ENCODE measurements at regions not wholly inside any gene's neighbourhood (a gene's known extent, or its start where the extent isn't known, plus 50 kb on each side); places are given as distances from the start of the nearest gene placed in this dataset.

GRCh38 chr10:78473006-78473405 lies 439.3 kb downstream of the RPS24 start:
- ChIA-PET CTCF (interaction anchor here (1.4 to 2.3 kb wide), 4 partner anchors 151 to 426 kb away, joined by 4 to 11 read pairs (median 10); no protein-coding TSS in a partner anchor), POLR2A (interaction anchor here (1.2 to 2.9 kb wide), 5 partner anchors 38 to 501 kb away, joined by 3 to 25 read pairs (median 6); no protein-coding TSS in a partner anchor)
- Histone ChIP-seq H4K20me1 (ENCODE audit: insufficient read depth) (no peaks in the 10 kb centered on the region), H3K27ac (ENCODE audit: low read depth in 2 of 2, low read length in 1 of 2) (peak overlapping the region in 1 of 2 experiments; percentile 100; a peak in 2 of 4 replicates), H2AFZ (ENCODE audit: low read depth) (no peak overlapping the region), H3K9me3 (no peaks in the 10 kb centered on the region), H3K27me3 (ENCODE audit: insufficient read depth) (no peaks in the 10 kb centered on the region), H3K9ac (no peak overlapping the region), H3K4me1 (ENCODE audit: control insufficient read depth in 1 of 2, insufficient read depth in 2 of 2, low read depth in 1 of 2, low read length in 1 of 2) (peaks cover 0 to 65% of the 10 kb centered on the region in 2 experiments; a peak in 2 of 4 replicates), H3K4me2 (no peak overlapping the region), H3F3A (replicated peaks; ENCODE audit: insufficient read depth) (no peaks in the 10 kb centered on the region), H3K79me2 (ENCODE audit: insufficient read depth) (no peaks in the 10 kb centered on the region), H3K9me2 (no peaks in the 10 kb centered on the region), H3K36me3 (replicated peaks in 1 of 2; ENCODE audit: control insufficient read depth in 1 of 2, insufficient read depth in 2 of 2, low read length in 1 of 2) (no peaks in the 10 kb centered on the region), H3K4me3 (ENCODE audit: low read depth in 2 of 2, low read length in 1 of 2) (no peak overlapping the region)
- TF ChIP-seq POLR2AphosphoS5 (IDR thresholded peaks at IDR 0.05; ENCODE audit: low read depth, low read length) (no peak), RFX5 (IDR thresholded peaks at IDR 0.05; ENCODE audit: low read length) (no peak), ZBTB33 (IDR thresholded peaks at IDR 0.05; ENCODE audit: borderline replicate concordance, low read depth) (no peak), RCOR1 (IDR thresholded peaks at IDR 0.05; ENCODE audit: low read length) (peak; percentile 19; the same call in 1 of the 2 replicates)
- DNase-seq, result peak; percentile 58
- 64% methylated on average over 7 of the region's 7 CpGs for WGBS (ENCODE audit: low lambda C conversion rate)

- Histone ChIP-seq H3K4me2 (no peak overlapping the region), H3K79me2 (ENCODE audit: insufficient read depth) (no peaks in the 10 kb centered on the region), H3K27ac (ENCODE audit: low read depth in 2 of 2, low read length in 1 of 2) (peak overlapping the region in 1 of 2 experiments; percentile 78; a peak in 2 of 4 replicates), H4K20me1 (ENCODE audit: insufficient read depth) (no peaks in the 10 kb centered on the region), H2AFZ (ENCODE audit: low read depth) (no peak overlapping the region), H3F3A (replicated peaks; ENCODE audit: insufficient read depth) (no peaks in the 10 kb centered on the region), H3K4me1 (ENCODE audit: control insufficient read depth in 1 of 2, insufficient read depth in 2 of 2, low read depth in 1 of 2, low read length in 1 of 2) (peaks cover 0 to 65% of the 10 kb centered on the region in 2 experiments; a peak in 2 of 4 replicates), H3K9me3 (no peaks in the 10 kb centered on the region), H3K9me2 (no peaks in the 10 kb centered on the region), H3K9ac (no peak overlapping the region), H3K27me3 (ENCODE audit: insufficient read depth) (no peaks in the 10 kb centered on the region; the same call in 1 of the 2 replicates), H3K36me3 (replicated peaks in 1 of 2; ENCODE audit: control insufficient read depth in 1 of 2, insufficient read depth in 2 of 2, low read length in 1 of 2) (no peaks in the 10 kb centered on the region), H3K4me3 (ENCODE audit: low read depth in 2 of 2, low read length in 1 of 2) (no peak overlapping the region)
- CTCF ChIA-PET, result interaction anchor here (0.6 to 1.8 kb wide), 3 partner anchors 33 to 427 kb away, joined by 3 to 4 read pairs (median 3); no protein-coding TSS in a partner anchor
- TF ChIP-seq GATA2 (CRISPR knock-in tag; IDR thresholded peaks at IDR 0.05) (peak; percentile 39), YY1 (IDR thresholded peaks at IDR 0.05; ENCODE audit: low read depth) (no peak), EP300 (IDR thresholded peaks at IDR 0.05; ENCODE audit: borderline replicate concordance in 1 of 2, low read depth in 1 of 2, low read length in 1 of 2) (peak in 1 of 2 experiments; percentile 54; a peak in 1 of 4 replicates)
- 88% methylated on average over 3 of the region's 3 CpGs for WGBS (ENCODE audit: low lambda C conversion rate)
- POLR2A ChIA-PET, result no interaction called here
- DNase-seq, result no peak
These were observed 441.1 kb downstream of the RPS24 start for GRCh38 chr10:78474743-78475142.

- ChIA-PET POLR2A (no interaction called here), CTCF (interaction anchor here (0.6 to 1.8 kb wide), 5 partner anchors 34 to 428 kb away, joined by 3 to 4 read pairs (median 3); no protein-coding TSS in a partner anchor)
- Histone ChIP-seq H3F3A (replicated peaks; ENCODE audit: insufficient read depth) (no peaks in the 10 kb centered on the region), H3K27ac (ENCODE audit: low read depth in 2 of 2, low read length in 1 of 2) (peak overlapping the region in 1 of 2 experiments; percentile 78; a peak in 1 of 4 replicates), H3K79me2 (ENCODE audit: insufficient read depth) (no peaks in the 10 kb centered on the region), H3K9me3 (no peaks in the 10 kb centered on the region), H3K4me3 (ENCODE audit: low read depth in 2 of 2, low read length in 1 of 2) (no peak overlapping the region), H3K9ac (no peak overlapping the region), H3K9me2 (no peaks in the 10 kb centered on the region), H3K27me3 (ENCODE audit: insufficient read depth) (no peaks in the 10 kb centered on the region; the same call in 1 of the 2 replicates), H3K4me1 (ENCODE audit: control insufficient read depth in 1 of 2, insufficient read depth in 2 of 2, low read depth in 1 of 2, low read length in 1 of 2) (peaks cover 0 to 60% of the 10 kb centered on the region in 2 experiments; a peak in 2 of 4 replicates), H3K36me3 (replicated peaks in 1 of 2; ENCODE audit: control insufficient read depth in 1 of 2, insufficient read depth in 2 of 2, low read length in 1 of 2) (no peaks in the 10 kb centered on the region), H3K4me2 (no peak overlapping the region), H2AFZ (ENCODE audit: low read depth) (no peak overlapping the region), H4K20me1 (ENCODE audit: insufficient read depth) (no peaks in the 10 kb centered on the region)
- WGBS (ENCODE audit: low lambda C conversion rate), result 79% methylated on average over 7 of the region's 7 CpGs
- no peak for TF ChIP-seq JUND (IDR thresholded peaks at IDR 0.05)
- no peak for TF ChIP-seq MXI1 (IDR thresholded peaks at IDR 0.05; ENCODE audit: low read depth, low read length)
- TF ChIP-seq USF2 (IDR thresholded peaks at IDR 0.05; ENCODE audit: borderline replicate concordance, low read depth, low read length), result no peak
- no peak for DNase-seq
These were observed 441.8 kb downstream of the RPS24 start for GRCh38 chr10:78475437-78475836.
